Glomerular visceral epithelial cell (primary cell): ENCODE measurements at regions not wholly inside any gene's neighbourhood (a gene's known extent, or its start where the extent isn't known, plus 50 kb on each side); places are given as distances from the start of the nearest gene placed in this dataset.

ENCODE experiments used
- DNase-seq: peaks from one replicate; pipeline ENCODE4 v3.0.0-alpha.2; 2016; ENCODE audit errors: extremely low spot score

GRCh38 chr15:35771746-35772442, 225.9 kb upstream of the DPH6 start:
- no peak for DNase-seq

GRCh38 chr15:35774653-35775052, 228.7 kb upstream of the DPH6 start:
- no peak for DNase-seq

GRCh38 chr15:35775471-35775870, 229.5 kb upstream of the DPH6 start:
- DNase-seq, result no peak

GRCh38 chr15:35777061-35777460, 231.1 kb upstream of the DPH6 start:
- no peak for DNase-seq

- no peak for DNase-seq
Observed at GRCh38 chr15:35783203-35783602, 237.2 kb upstream of the DPH6 start.

- no peak for DNase-seq
Observed at GRCh38 chr15:35784745-35785144, 238.8 kb upstream of the DPH6 start.

- no peak for DNase-seq
Observed at GRCh38 chr15:35810007-35810406, 264.0 kb upstream of the DPH6 start.

- DNase-seq, result no peak
Observed at GRCh38 chr15:35813573-35813972, 267.6 kb upstream of the DPH6 start.

GRCh38 chr15:35818846-35819245, 272.9 kb upstream of the DPH6 start:
- DNase-seq, result no peak

- no peak for DNase-seq
Observed at GRCh38 chr15:35822153-35822552, 276.2 kb upstream of the DPH6 start.

- no peak for DNase-seq
Observed at GRCh38 chr15:35827141-35827540, 281.2 kb upstream of the DPH6 start.

GRCh38 chr15:35827911-35828310, 281.9 kb upstream of the DPH6 start:
- no peak for DNase-seq

GRCh38 chr15:35833581-35833980, 287.6 kb upstream of the DPH6 start:
- DNase-seq, result no peak

GRCh38 chr15:35834216-35834830, 288.4 kb upstream of the DPH6 start:
- DNase-seq, result no peak

- DNase-seq, result no peak
Observed at GRCh38 chr15:35834866-35835265, 288.9 kb upstream of the DPH6 start.

GRCh38 chr15:35838424-35839111, 292.6 kb upstream of the DPH6 start:
- no peak for DNase-seq

GRCh38 chr15:35842631-35843030, 296.7 kb upstream of the DPH6 start:
- no peak for DNase-seq

GRCh38 chr15:35843498-35843897, 297.5 kb upstream of the DPH6 start:
- DNase-seq, result no peak

GRCh38 chr15:35850284-35850683, 304.3 kb upstream of the DPH6 start:
- no peak for DNase-seq

- no peak for DNase-seq
Observed at GRCh38 chr15:35851491-35851890, 305.5 kb upstream of the DPH6 start.

- DNase-seq, result no peak
Observed at GRCh38 chr15:35852818-35853624, 307.1 kb upstream of the DPH6 start.

- no peak for DNase-seq
Observed at GRCh38 chr15:35854316-35854715, 308.4 kb upstream of the DPH6 start.
